NCI-H1436 treated with DMSO at 0.1 percent for 48 hours (cell line): ENCODE measurements at regions not wholly inside any gene's neighbourhood (a gene's known extent, or its start where the extent isn't known, plus 50 kb on each side); places are given as distances from the start of the nearest gene placed in this dataset.
"Not testable (repeated sequence)": the region's sequence is repeated elsewhere in the genome, so short reads cannot be mapped to it uniquely, and the experiment has no call there.

Experiments
- DNase-seq: peaks from one replicate; lab custom pipeline; 2025; lab: John Stamatoyannopoulos, UW

DNA sequence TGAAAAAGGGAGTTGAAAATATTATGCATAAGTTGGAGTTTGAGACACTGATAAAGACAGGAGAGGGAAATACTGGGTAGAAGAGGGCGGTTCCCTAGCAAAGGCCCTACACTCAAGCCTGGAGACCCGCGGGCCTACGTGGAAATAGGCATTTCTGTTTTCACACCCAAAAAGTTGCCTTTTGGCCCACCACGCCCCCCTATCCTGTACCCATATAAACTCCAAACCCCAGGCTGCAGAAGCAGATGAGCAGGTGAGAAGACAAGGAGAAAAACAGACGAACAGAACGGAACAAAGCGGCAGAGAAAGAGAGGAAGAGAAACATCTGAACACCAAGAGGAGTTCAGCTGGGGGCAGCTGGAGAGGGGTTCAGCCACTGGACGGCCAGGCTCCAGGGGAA is 177.9 kb downstream of the GALC start:
- no peak for DNase-seq

DNA sequence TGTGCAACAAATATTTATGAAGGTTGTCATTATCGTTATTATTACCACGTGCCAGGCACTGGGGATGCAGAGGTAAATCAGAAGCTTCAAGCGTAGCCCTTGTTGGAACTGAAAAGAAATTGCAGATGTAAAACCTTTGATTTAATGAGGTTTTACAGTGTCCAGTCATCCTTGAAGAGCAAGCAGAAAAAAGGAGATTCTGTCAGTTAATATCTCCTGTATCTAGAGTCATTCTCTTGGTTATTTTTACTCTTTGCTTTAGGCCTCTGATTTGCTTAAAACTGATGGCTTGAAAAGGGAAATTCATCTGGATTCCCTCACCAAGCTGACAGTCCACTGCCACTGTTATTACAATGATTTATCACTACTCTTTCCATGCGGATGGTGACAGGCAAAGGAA is 179.3 kb downstream of the GALC start:
- DNase-seq, result no peak

DNA sequence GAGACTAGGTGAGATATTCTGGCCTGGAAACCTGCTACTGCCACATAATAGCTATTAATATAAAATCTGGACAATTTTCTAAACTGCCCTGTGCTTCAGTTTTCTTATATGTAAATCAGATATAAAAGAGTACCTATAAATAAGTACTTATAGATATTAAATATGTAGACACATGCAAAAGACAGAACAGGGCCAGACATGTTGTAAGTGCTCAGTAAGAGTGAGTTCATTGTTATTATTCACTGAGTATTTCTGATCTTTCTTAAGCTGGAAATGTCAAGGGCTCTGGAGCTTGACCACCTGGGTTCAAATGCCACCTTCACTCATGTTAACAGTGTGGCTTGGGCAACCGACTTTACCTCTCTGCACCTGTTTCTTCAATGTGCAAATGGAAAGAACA is 179.8 kb downstream of the GALC start:
- no peak for DNase-seq

- no peak for DNase-seq
Measured at GRCh38 chr14:87811246-87811645, 181.7 kb downstream of the GALC start.

GRCh38 chr14:87810711-87811110 is 182.3 kb downstream of the GALC start:
- no peak for DNase-seq

DNA sequence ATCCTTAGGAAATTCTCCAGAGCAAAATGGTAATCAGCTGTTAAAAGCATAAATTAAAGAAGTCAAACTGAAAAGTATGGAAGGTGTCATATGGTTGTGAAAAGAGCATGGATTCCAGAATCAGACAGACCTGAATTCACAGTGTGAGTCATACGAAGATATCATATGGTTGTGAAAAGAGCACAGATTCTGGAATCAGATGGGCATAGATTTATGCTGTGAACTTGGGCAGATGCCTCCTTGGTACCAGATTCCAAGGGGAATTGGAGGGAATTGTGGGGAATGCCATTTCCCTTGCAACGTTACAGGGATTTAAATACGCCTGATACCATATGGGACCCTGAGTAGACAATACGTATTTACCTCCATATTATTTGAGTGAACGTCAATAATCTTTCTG is 183.7 kb downstream of the GALC start:
- no peak for DNase-seq

- DNase-seq, result no peak
Measured at GRCh38 chr14:87805315-87805723, 187.7 kb downstream of the GALC start.

GRCh38 chr14:87800216-87800615 is 192.8 kb downstream of the GALC start:
- no peak for DNase-seq

GRCh38 chr14:87799400-87799799 is 193.6 kb downstream of the GALC start:
- DNase-seq, result no peak

DNA sequence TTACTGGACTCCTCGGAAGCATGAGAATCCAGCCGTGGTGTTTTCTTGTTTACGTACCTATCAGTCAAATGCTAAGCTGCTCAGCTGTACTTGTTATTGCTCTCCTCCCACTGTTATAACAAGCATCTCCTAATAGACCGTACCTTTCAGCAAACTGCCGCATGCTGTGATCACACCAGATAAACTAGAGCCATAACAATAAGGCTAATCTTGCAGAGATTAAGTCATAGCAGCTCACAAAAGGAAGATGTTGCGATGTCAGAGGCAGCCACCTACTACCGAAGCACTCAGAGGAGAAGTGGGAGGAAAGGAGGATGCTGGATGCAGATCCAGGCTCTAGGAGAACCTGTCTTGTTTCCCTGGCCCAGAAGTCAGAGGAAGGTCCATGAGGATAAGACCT is 196.0 kb downstream of the GALC start:
- no peak for DNase-seq

- DNase-seq, result no peak
Measured at GRCh38 chr14:87794561-87794960, 198.4 kb downstream of the GALC start.

DNA sequence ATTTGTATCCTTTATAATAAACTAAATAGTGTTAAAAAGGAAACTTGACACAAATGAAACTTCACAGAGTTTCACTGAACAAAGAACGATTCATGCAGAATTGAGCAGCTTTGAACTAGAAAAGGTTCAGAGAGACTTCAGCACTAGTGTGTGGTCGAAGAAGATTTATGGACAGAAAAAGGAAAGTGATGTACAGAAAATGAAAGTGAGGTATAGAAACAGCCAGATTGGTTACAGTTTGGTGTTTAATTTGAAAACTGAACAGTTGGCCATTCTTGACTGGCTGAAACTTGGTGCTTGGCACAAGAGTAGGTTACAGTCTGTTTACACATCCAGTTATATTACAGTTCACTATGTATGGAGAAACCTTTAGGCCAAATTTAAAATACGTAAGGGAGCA is 207.1 kb downstream of the GALC start:
- DNase-seq, result no peak

- no peak for DNase-seq
Measured at GRCh38 chr14:87784386-87784785, 208.6 kb downstream of the GALC start.

- no peak for DNase-seq
Measured at GRCh38 chr14:87783071-87783470, 209.9 kb downstream of the GALC start.

DNA sequence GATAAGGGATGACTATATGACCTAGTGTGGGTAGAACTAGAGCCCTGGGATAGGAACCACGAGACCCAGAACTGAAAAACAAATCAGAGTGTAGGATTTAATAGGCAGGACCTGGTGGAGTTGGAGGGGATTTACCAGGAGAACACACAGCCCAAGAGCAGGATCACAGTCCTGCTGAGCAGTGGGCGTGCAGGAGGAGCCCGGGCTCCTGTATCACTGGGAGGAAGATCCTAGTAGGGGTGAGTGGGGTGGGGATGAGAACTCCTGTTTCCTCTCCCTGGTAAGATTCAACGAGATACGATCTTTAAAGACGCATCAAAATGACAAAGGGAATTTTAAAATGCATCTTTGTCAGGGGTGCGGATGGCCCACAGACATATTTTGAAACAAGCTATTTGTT is 220.1 kb downstream of the GALC start:
- no peak for DNase-seq

DNA sequence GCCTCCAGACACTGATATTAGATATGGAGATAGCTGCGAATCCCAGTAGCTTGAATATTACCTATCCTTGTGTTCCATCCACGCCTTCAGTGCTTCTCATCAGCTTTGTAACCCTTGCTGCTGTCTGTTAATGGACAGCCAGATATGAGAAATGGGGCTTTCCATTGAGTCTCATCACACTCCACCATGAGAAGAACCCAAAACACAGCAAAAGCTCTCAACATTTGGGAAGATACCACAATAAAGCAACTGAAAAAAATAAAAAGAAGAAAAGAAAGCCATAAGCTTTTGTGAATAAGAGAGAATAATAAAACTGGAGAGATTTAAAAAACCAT is 225.4 kb downstream of the GALC start:
- DNase-seq, result no peak

DNA sequence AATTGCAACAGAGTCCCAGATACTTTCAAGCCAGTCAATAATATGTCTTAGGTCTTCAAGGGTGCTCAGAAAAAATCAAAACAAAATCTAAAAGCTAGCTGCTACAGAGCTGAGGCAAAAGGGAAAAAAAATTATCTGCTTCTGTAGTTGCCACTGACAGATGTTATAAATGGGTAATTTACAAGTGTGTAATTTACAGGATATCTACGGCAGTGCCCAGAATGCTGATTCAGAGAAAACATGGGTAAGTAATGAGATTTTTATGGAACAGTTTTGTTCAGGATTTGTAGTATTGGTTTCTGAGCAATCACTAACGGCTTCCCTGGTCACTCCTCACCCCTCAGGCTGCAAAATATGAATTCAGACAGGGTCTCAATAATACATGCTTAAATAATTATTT is 234.1 kb downstream of the GALC start:
- no peak for DNase-seq

GRCh38 chr14:87756661-87757060 is 236.3 kb downstream of the GALC start:
- no peak for DNase-seq

DNA sequence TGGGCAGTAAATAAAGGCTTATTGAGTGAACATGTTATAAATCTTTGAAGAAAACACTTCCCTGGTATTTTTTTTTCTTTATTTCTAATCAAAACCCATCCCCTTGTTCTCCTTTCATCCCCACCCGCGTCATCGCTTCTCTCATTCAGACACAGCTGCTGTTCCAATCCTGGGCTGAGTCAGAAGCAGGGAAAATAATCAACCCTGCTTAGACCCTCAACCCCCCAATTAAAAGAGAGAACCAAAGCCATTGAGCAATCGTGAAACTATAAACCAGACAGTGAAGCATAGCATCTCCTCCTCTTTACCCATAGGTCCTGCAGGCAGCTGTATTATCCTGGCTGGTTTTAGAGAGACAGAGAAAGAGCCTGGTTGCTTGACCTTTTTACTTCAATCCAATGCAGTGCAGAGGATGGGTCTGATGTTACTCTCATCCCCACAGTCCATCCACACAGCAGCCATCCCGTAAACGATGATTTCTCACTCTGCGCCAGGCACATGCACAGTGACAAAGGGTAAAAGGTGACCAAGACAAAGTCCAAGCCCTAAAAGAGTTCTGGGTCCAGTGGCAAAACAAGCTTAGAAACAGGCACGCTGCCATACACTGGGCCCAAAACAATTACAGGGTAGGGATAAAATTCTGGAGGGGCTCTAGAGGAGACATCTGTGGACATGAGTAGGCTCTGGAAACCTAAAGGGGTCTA is 238.3 kb downstream of the GALC start:
- no peak for DNase-seq

- no peak for DNase-seq
Measured at GRCh38 chr14:87748558-87748957, 244.4 kb downstream of the GALC start.

GRCh38 chr14:87745507-87746118 is 247.4 kb downstream of the GALC start:
- no peak for DNase-seq

DNA sequence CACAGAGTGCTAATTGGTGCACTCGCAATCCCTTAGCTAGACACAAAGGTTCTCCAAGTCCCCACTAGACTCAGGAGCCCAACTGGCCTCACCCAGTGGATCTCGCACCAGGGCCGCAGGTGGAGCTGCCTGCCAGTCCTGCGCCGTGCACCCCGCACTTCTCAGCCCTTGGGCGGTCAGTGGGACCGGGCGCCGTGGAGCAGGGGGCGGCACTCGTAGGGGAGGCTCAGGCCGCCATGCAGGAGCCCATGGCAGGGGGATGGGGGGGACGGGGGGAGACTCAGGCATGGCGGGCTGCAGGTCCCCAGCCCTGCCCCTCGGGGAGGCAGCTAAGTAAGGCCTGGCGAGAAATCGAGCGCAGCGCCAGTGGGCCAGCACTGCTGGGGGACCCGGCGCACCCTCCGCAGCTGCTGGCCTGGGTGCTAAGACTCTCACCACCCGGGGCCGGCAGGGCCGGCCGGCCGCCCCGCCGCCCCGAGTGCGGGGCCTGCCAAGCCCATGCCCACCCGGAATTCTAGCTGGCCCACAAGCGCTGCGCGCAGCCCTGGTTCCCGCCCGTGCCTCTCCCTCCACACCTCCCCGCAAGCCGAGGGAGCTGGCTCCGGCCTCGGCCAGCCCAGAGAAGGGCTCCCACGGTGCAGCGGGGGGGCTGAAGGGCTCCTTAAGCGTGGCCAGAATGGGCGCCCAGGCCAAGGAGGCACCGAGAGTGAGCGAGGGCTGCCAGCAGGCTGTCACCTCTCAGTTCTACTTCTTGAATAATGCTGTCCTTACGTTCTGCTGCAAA is 258.2 kb downstream of the GALC start:
- not testable (repeated sequence) for DNase-seq

DNA sequence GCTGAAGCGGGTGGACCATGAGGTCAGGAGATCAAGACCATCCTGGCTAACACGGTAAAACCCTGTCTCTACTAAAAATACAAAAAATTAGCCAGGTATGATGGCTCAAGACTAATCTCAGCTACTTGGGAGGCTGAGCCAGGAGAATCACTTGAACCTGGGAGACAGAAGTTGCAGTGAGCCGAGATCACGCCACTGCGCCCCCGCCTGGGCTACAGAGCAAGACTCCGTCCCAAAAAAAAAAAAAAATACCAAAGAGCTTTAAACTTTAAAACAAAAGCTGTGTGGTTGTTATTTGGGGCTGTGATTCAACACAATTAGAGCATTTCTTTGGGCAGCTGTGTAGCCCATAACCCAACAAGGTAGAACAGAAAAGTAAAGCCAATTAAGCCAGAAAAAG is 259.9 kb downstream of the GALC start:
- DNase-seq, result not testable (repeated sequence)
